ENCODE measurements at regions not wholly inside any gene's neighbourhood (a gene's known extent, or its start where the extent isn't known, plus 50 kb on each side); places are given as distances from the start of the nearest gene placed in this dataset.
A peak's percentile ranks its signal among the peaks of the same experiment; 100 is the strongest.

DNA sequence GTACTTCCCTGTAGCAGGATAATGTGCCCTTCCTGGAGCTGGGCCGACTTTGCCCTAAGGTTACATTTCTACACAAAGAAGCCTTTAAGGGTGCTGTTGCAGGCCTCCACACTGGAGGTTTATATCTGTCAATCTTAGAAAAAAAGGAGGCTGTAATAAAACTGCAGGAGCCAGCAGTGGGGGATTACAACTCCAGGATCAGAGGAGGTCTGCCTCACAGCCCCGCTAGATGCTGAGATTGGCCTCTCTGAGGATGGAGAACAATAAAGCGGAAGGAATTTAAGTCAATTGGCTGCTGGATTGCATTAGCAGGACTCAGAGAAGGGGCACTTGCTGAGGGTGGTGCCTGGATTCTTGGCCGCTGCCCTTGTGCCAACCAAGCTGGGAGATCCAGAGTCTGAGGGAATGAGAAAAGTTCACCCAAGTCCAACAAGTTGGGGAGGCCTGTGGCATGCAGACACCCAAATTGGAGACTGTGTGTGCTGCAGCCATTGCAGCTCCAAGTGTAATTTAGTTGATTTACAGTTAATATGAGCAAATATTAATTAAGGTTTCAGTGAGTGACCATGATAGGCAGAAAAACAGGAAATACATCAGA, 99.0 kb upstream of the SSBP2 start:
- H3K9ac ChIP-seq = no peak overlapping the region
- ChIA-PET CTCF (interaction anchor here (0.8 to 5.4 kb wide), 6 partner anchors 11 to 343 kb away, joined by 3 to 56 read pairs (median 14); partner anchors contain the start of gene SSBP2), POLR2A (interaction anchor here (4.1 kb wide), 1 partner anchor 99 kb away, joined by 97 read pairs; the partner anchor contains the start of gene SSBP2)
- H4K20me1 ChIP-seq (ENCODE audit: insufficient read depth) = no peaks in the 10 kb centered on the region
- peak overlapping the region in 1 of 2 experiments; percentile 99; a peak in 2 of 4 replicates for H3K27ac ChIP-seq (ENCODE audit: low read depth in 2 of 2, low read length in 1 of 2)
- H3K9me3 ChIP-seq = no peaks in the 10 kb centered on the region
- no peaks in the 10 kb centered on the region for H3K27me3 ChIP-seq (ENCODE audit: insufficient read depth)
- H3K9me2 ChIP-seq = no peaks in the 10 kb centered on the region
- no peaks in the 10 kb centered on the region for H3K36me3 ChIP-seq (replicated peaks in 1 of 2; ENCODE audit: control insufficient read depth in 1 of 2, insufficient read depth in 2 of 2, low read length in 1 of 2)
- DNase-seq = no peak
- H3F3A ChIP-seq (replicated peaks; ENCODE audit: insufficient read depth) = peaks cover 7% of the 10 kb centered on the region
- H3K79me2 ChIP-seq (ENCODE audit: insufficient read depth) = no peaks in the 10 kb centered on the region
- 91% methylated on average over 4 of the region's 4 CpGs for whole genome bisulfite sequencing (ENCODE audit: low lambda C conversion rate)
- H3K4me1 ChIP-seq (ENCODE audit: control insufficient read depth in 1 of 2, insufficient read depth in 2 of 2, low read depth in 1 of 2, low read length in 1 of 2) = peaks cover 42 to 43% of the 10 kb centered on the region in 2 experiments
- H3K4me3 ChIP-seq (ENCODE audit: low read depth in 2 of 2, low read length in 1 of 2) = no peak overlapping the region
- H3K4me2 ChIP-seq = peak overlapping the region; percentile 82; the same call in 1 of the 2 replicates
- H2AFZ ChIP-seq (ENCODE audit: low read depth) = no peak overlapping the region
- TF ChIP-seq RXRA (IDR thresholded peaks at IDR 0.05; ENCODE audit: borderline replicate concordance, low read depth) (no peak), GATA2 (CRISPR knock-in tag; IDR thresholded peaks at IDR 0.05) (0 out of 2 replicates have a peak, but pooled peaks have one; percentile 24), IRF3 (IDR thresholded peaks at IDR 0.05; ENCODE audit: low read depth, low read length) (no peak), NRF1 (IDR thresholded peaks at IDR 0.05; ENCODE audit: low read depth, low read length) (no peak), POLR2AphosphoS5 (IDR thresholded peaks at IDR 0.05; ENCODE audit: low read depth, low read length) (no peak), EZH2phosphoT487 (IDR thresholded peaks at IDR 0.05; ENCODE audit: borderline replicate concordance, low read depth) (no peak), JUND (IDR thresholded peaks at IDR 0.05) (no peak)

DNA sequence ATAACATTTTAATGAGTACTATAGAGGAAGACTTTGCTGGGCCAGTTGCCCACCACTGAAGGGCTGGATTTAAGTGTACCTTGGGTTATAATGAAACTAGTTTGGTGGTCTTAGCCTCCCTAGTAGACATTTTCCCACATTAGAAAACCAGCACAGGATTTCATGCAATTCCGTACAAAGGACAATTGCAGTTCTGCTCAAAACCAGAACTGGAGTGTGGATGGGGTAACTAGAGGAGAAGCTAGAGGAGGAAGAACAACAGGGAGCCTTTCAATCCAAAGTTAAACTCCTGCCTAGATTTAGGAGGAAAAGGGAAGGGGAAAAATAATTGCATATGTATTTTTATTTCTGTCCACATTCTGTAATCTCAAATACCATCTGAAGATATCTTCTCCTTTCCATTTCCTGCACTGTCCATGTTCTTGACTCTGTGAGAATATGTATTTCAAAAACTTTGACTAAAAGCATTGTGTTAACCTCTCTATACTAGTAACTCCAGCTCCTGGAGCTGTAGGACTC, 97.5 kb upstream of the SSBP2 start:
- CTCF ChIA-PET = interaction anchor here (1.3 to 5.4 kb wide), 2 partner anchors 9 to 97 kb away, joined by 5 to 56 read pairs; partner anchors contain the start of gene SSBP2

More for the DNA sequence above, 97.5 kb upstream of the SSBP2 start:
- Histone ChIP-seq H3K27me3 (ENCODE audit: insufficient read depth) (no peaks in the 10 kb centered on the region), H3F3A (replicated peaks; ENCODE audit: insufficient read depth) (peaks cover 4% of the 10 kb centered on the region), H3K4me2 (no peak overlapping the region), H3K79me2 (ENCODE audit: insufficient read depth) (no peaks in the 10 kb centered on the region), H3K9me3 (no peaks in the 10 kb centered on the region), H4K20me1 (ENCODE audit: insufficient read depth) (no peaks in the 10 kb centered on the region), H3K9ac (no peak overlapping the region), H3K9me2 (no peaks in the 10 kb centered on the region), H3K4me3 (ENCODE audit: low read depth in 2 of 2, low read length in 1 of 2) (no peak overlapping the region), H3K27ac (ENCODE audit: low read depth in 2 of 2, low read length in 1 of 2) (peak overlapping the region; percentile 16 to 17; a peak in 2 of 4 replicates), H3K4me1 (ENCODE audit: control insufficient read depth in 1 of 2, insufficient read depth in 2 of 2, low read depth in 1 of 2, low read length in 1 of 2) (peaks cover 29 to 41% of the 10 kb centered on the region in 2 experiments), H2AFZ (ENCODE audit: low read depth) (peak overlapping the region; percentile 33), H3K36me3 (replicated peaks in 1 of 2; ENCODE audit: control insufficient read depth in 1 of 2, insufficient read depth in 2 of 2, low read length in 1 of 2) (no peaks in the 10 kb centered on the region)
- no peak for TF ChIP-seq MEF2A (IDR thresholded peaks at IDR 0.05; ENCODE audit: borderline replicate concordance, low read depth)
- no peak for TF ChIP-seq RCOR1 (IDR thresholded peaks at IDR 0.05; ENCODE audit: low read length)
- TF ChIP-seq MAX (IDR thresholded peaks at IDR 0.05; ENCODE audit: low read depth) = no peak
- no peak for TF ChIP-seq RAD21 (IDR thresholded peaks at IDR 0.05; ENCODE audit: low read length)
- TF ChIP-seq MXI1 (IDR thresholded peaks at IDR 0.05; ENCODE audit: low read depth, low read length) = no peak
- TF ChIP-seq RXRA (IDR thresholded peaks at IDR 0.05; ENCODE audit: borderline replicate concordance, low read depth) = no peak
- TF ChIP-seq, protein P1, sequence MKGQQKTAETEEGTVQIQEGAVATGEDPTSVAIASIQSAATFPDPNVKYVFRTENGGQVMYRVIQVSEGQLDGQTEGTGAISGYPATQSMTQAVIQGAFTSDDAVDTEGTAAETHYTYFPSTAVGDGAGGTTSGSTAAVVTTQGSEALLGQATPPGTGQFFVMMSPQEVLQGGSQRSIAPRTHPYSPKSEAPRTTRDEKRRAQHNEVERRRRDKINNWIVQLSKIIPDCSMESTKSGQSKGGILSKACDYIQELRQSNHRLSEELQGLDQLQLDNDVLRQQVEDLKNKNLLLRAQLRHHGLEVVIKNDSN (IDR thresholded peaks at IDR 0.05; ENCODE audit: borderline replicate concordance, low read depth) = no peak
- TF ChIP-seq EZH2phosphoT487 (IDR thresholded peaks at IDR 0.05; ENCODE audit: borderline replicate concordance, low read depth) = no peak
- no peak for TF ChIP-seq EP300 (IDR thresholded peaks at IDR 0.05; ENCODE audit: borderline replicate concordance in 1 of 2, low read depth in 1 of 2, low read length in 1 of 2)
- no peak for TF ChIP-seq POLR2AphosphoS5 (IDR thresholded peaks at IDR 0.05; ENCODE audit: low read depth, low read length)
- TF ChIP-seq CTCF (IDR thresholded peaks at IDR 0.05) = no peak
- POLR2A ChIA-PET = no interaction called here
- DNase-seq = no peak
- 67% methylated on average over 1 of the region's 1 CpG for WGBS (ENCODE audit: low lambda C conversion rate)

All from SK-N-SH (cell line).